ENCODE measurements at regions not wholly inside any gene's neighbourhood (a gene's known extent, or its start where the extent isn't known, plus 50 kb on each side); places are given as distances from the start of the nearest gene placed in this dataset.

GRCh38 chr3:159902546-159903314 is 85.9 kb upstream of the IL12A start:
- no peak for TF ChIP-seq POLR2A (IDR thresholded peaks at IDR 0.05; ENCODE audit: borderline replicate concordance, extremely low read depth, insufficient read depth, insufficient read length)
- no peak for TF ChIP-seq CEBPB (IDR thresholded peaks at IDR 0.05; ENCODE audit: low read depth)
- no peak for TF ChIP-seq ATF3 (IDR thresholded peaks at IDR 0.05)
- no peak for TF ChIP-seq CBX3 (IDR thresholded peaks at IDR 0.05; ENCODE audit: low read depth)
- TF ChIP-seq SP1 (IDR thresholded peaks at IDR 0.05; ENCODE audit: low read depth) = no peak
- no peak for TF ChIP-seq EZH2phosphoT487 (IDR thresholded peaks at IDR 0.05; ENCODE audit: borderline replicate concordance)
- TF ChIP-seq EGR1 (IDR thresholded peaks at IDR 0.05; ENCODE audit: low read depth) = no peak
- TF ChIP-seq SRF (IDR thresholded peaks at IDR 0.05; ENCODE audit: low read depth) = no peak
- no peak for TF ChIP-seq JUND (IDR thresholded peaks at IDR 0.05)
- no peaks in the 10 kb centered on the region for H3K79me2 ChIP-seq (ENCODE audit: insufficient read depth, low read length)
- ChIA-PET CTCF (no interaction called here), RAD21 (ENCODE audit: low non-redundant PET in 1 of 2, low total read pairs in 2 of 2, uncharacterized antibody in 2 of 2, unreplicated experiment in 2 of 2) (interaction anchor here in 1 of 2 experiments (0.5 kb wide), 1 partner anchor 129 kb away, joined by 3 read pairs; no protein-coding TSS in a partner anchor), POLR2A (no interaction called here)
- H3K4me3 ChIP-seq (replicated peaks in 1 of 2; ENCODE audit: low read depth in 1 of 2, low read length in 2 of 2) = no peak overlapping the region
- intact Hi-C loops (cut with micrococcal nuclease) = no loop called here
- BruUV-seq (replicated peaks) = no TSS peak
- H3K9me3 ChIP-seq (ENCODE audit: control insufficient read depth in 1 of 2, insufficient read depth in 1 of 2, low read depth in 1 of 2, low read length in 2 of 2) = no peaks in the 10 kb centered on the region
- no peaks in the 10 kb centered on the region for H3K4me1 ChIP-seq (ENCODE audit: control insufficient read depth in 1 of 2, insufficient read depth in 2 of 2, low read length in 2 of 2)
- no peaks in the 10 kb centered on the region for H3K9me2 ChIP-seq (ENCODE audit: insufficient read depth)
- no peak overlapping the region for H3K27ac ChIP-seq (ENCODE audit: low read depth, low read length)
- ATAC-seq (no peak), DNase-seq (ENCODE audit: low read depth, low spot score) (no peak)
- H3K27me3 ChIP-seq (ENCODE audit: insufficient read depth, low read length) = no peaks in the 10 kb centered on the region
- no peak overlapping the region for H2AFZ ChIP-seq (ENCODE audit: low read depth, low read length, poor library complexity, severe bottlenecking)
- H3K36me3 ChIP-seq (ENCODE audit: control insufficient read depth in 1 of 2, insufficient read depth in 2 of 2, low read length in 2 of 2) = no peaks in the 10 kb centered on the region
- no peak overlapping the region for H3K9ac ChIP-seq (ENCODE audit: low read length)
- H3K4me2 ChIP-seq (ENCODE audit: low read length) = no peak overlapping the region
- no peaks in the 10 kb centered on the region for H4K20me1 ChIP-seq (ENCODE audit: insufficient read depth)

DNA sequence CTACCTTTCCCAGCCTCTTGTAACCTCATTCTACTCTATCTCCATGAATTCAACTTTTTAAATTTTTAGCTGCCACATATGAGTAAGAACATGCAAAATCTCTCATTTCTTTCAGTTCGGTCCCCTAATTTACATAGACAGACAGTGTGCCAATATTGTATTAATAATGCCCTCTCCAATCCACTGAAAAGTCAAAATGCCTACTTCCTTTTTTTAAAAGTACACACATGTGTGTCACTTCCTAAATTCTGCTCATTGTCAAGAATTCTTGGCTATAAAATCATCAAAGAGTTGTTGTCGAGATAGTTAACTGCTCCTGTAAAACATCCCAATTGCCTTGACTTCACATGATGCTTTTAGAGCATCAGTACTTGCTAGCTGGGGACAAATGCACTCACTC is 84.2 kb upstream of the IL12A start:
- intact Hi-C loops (cut with micrococcal nuclease) = no loop called here
- CTCF ChIA-PET = no interaction called here
- TF ChIP-seq SIN3A (IDR thresholded peaks at IDR 0.05; ENCODE audit: low read depth) (no peak), ZNF274 (IDR thresholded peaks at IDR 0.05; ENCODE audit: low read depth, low read length) (no peak), CEBPB (IDR thresholded peaks at IDR 0.05; ENCODE audit: low read depth) (no peak), EZH2phosphoT487 (IDR thresholded peaks at IDR 0.05; ENCODE audit: borderline replicate concordance) (no peak), RAD21 (IDR thresholded peaks at IDR 0.05; ENCODE audit: low read depth) (no peak), SP1 (IDR thresholded peaks at IDR 0.05; ENCODE audit: low read depth) (no peak), YY1 (IDR thresholded peaks at IDR 0.05; ENCODE audit: extremely low read depth, insufficient replicate concordance, low read depth, low read length) (no peak), SRF (IDR thresholded peaks at IDR 0.05; ENCODE audit: low read depth) (no peak), ZFX (IDR thresholded peaks at IDR 0.05) (no peak), ZBTB33 (IDR thresholded peaks at IDR 0.05; ENCODE audit: extremely low read depth, insufficient replicate concordance, low read length) (no peak)
- TF ChIP-seq, protein P1, sequence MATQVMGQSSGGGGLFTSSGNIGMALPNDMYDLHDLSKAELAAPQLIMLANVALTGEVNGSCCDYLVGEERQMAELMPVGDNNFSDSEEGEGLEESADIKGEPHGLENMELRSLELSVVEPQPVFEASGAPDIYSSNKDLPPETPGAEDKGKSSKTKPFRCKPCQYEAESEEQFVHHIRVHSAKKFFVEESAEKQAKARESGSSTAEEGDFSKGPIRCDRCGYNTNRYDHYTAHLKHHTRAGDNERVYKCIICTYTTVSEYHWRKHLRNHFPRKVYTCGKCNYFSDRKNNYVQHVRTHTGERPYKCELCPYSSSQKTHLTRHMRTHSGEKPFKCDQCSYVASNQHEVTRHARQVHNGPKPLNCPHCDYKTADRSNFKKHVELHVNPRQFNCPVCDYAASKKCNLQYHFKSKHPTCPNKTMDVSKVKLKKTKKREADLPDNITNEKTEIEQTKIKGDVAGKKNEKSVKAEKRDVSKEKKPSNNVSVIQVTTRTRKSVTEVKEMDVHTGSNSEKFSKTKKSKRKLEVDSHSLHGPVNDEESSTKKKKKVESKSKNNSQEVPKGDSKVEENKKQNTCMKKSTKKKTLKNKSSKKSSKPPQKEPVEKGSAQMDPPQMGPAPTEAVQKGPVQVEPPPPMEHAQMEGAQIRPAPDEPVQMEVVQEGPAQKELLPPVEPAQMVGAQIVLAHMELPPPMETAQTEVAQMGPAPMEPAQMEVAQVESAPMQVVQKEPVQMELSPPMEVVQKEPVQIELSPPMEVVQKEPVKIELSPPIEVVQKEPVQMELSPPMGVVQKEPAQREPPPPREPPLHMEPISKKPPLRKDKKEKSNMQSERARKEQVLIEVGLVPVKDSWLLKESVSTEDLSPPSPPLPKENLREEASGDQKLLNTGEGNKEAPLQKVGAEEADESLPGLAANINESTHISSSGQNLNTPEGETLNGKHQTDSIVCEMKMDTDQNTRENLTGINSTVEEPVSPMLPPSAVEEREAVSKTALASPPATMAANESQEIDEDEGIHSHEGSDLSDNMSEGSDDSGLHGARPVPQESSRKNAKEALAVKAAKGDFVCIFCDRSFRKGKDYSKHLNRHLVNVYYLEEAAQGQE (IDR thresholded peaks at IDR 0.05; ENCODE audit: low read depth) = no peak

More for the DNA sequence above, 84.2 kb upstream of the IL12A start:
- Histone ChIP-seq H4K20me1 (ENCODE audit: insufficient read depth) (no peaks in the 10 kb centered on the region), H3K27me3 (ENCODE audit: insufficient read depth, low read length) (no peaks in the 10 kb centered on the region), H3K4me1 (ENCODE audit: control insufficient read depth in 1 of 2, insufficient read depth in 2 of 2, low read length in 2 of 2) (no peaks in the 10 kb centered on the region), H3K4me2 (ENCODE audit: low read length) (no peak overlapping the region), H3K36me3 (ENCODE audit: control insufficient read depth in 1 of 2, insufficient read depth in 2 of 2, low read length in 2 of 2) (no peaks in the 10 kb centered on the region), H3K9ac (ENCODE audit: low read length) (no peak overlapping the region), H3K79me2 (ENCODE audit: insufficient read depth, low read length) (no peaks in the 10 kb centered on the region), H3K4me3 (replicated peaks in 1 of 2; ENCODE audit: low read depth in 1 of 2, low read length in 2 of 2) (no peak overlapping the region), H2AFZ (ENCODE audit: low read depth, low read length, poor library complexity, severe bottlenecking) (no peak overlapping the region), H3K9me3 (ENCODE audit: control insufficient read depth in 1 of 2, insufficient read depth in 1 of 2, low read depth in 1 of 2, low read length in 2 of 2) (no peaks in the 10 kb centered on the region), H3K27ac (ENCODE audit: low read depth, low read length) (no peak overlapping the region), H3K9me2 (ENCODE audit: insufficient read depth) (no peaks in the 10 kb centered on the region)
- ATAC-seq (no peak), DNase-seq (ENCODE audit: low read depth, low spot score) (no peak)
- ChIA-PET RAD21 (ENCODE audit: low non-redundant PET in 1 of 2, low total read pairs in 2 of 2, uncharacterized antibody in 2 of 2, unreplicated experiment in 2 of 2) (no interaction called here), POLR2A (no interaction called here)
- BruUV-seq (replicated peaks) = no TSS peak

Data from HCT116 (cell line).